ENCODE measurements at regions not wholly inside any gene's neighbourhood (a gene's known extent, or its start where the extent isn't known, plus 50 kb on each side); places are given as distances from the start of the nearest gene placed in this dataset.

DNA sequence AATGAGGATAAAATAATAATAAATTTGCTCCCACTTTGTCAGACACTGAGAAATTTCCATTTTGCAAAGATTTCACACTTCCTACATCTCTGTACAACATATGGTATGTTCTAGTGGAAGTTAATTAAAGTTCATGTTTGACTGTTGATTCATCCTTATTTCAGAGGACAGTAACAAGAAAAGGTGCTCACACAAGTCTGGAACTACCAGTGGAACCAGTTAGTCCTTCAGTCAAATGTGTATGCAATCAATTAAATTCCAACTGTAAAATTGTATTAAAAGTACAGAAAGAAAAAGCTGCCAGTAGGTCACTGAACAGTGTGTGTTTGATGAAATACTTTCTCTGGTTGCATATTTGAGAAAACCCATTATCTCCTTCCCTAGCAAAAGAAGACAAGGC is 496.0 kb upstream of the PKN2 start:
- Histone ChIP-seq H3K9me3 (ENCODE audit: control insufficient read depth in 4 of 4, low read length in 3 of 4) (no peaks in the 10 kb centered on the region), H3K27me3 (ENCODE audit: control insufficient read depth in 4 of 4, insufficient read depth in 4 of 4, low read length in 3 of 4) (no peaks in the 10 kb centered on the region), H3K9ac (ENCODE audit: low read depth in 1 of 2, low read length in 2 of 2) (no peak overlapping the region), H3K4me1 (ENCODE audit: control insufficient read depth in 4 of 4, insufficient read depth in 4 of 4, low read length in 3 of 4) (no peaks in the 10 kb centered on the region), H3K36me3 (ENCODE audit: control insufficient read depth in 4 of 4, insufficient read depth in 3 of 4, low read depth in 1 of 4, low read length in 3 of 4) (no peaks in the 10 kb centered on the region), H3K27ac (ENCODE audit: low read depth in 1 of 2, low read length in 2 of 2) (no peak overlapping the region), H3K4me3 (ENCODE audit: low read depth in 1 of 3, low read length in 3 of 3) (no peak overlapping the region)
- DNase-seq (ENCODE audit: low spot score) = no peak
- TF ChIP-seq, protein P1, sequence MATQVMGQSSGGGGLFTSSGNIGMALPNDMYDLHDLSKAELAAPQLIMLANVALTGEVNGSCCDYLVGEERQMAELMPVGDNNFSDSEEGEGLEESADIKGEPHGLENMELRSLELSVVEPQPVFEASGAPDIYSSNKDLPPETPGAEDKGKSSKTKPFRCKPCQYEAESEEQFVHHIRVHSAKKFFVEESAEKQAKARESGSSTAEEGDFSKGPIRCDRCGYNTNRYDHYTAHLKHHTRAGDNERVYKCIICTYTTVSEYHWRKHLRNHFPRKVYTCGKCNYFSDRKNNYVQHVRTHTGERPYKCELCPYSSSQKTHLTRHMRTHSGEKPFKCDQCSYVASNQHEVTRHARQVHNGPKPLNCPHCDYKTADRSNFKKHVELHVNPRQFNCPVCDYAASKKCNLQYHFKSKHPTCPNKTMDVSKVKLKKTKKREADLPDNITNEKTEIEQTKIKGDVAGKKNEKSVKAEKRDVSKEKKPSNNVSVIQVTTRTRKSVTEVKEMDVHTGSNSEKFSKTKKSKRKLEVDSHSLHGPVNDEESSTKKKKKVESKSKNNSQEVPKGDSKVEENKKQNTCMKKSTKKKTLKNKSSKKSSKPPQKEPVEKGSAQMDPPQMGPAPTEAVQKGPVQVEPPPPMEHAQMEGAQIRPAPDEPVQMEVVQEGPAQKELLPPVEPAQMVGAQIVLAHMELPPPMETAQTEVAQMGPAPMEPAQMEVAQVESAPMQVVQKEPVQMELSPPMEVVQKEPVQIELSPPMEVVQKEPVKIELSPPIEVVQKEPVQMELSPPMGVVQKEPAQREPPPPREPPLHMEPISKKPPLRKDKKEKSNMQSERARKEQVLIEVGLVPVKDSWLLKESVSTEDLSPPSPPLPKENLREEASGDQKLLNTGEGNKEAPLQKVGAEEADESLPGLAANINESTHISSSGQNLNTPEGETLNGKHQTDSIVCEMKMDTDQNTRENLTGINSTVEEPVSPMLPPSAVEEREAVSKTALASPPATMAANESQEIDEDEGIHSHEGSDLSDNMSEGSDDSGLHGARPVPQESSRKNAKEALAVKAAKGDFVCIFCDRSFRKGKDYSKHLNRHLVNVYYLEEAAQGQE (IDR thresholded peaks at IDR 0.05) = no peak
- TF ChIP-seq TAF1 (conservative IDR thresholded peaks at IDR 0.05) (no peak), GABPA (IDR thresholded peaks at IDR 0.05 in 1 of 2, conservative IDR thresholded peaks at IDR 0.05 in 1 of 2) (no peak), FOXA2 (IDR thresholded peaks at IDR 0.05) (no peak), JUND (IDR thresholded peaks at IDR 0.05) (no peak), HNF4A (conservative IDR thresholded peaks at IDR 0.05) (no peak), FOXA1 (IDR thresholded peaks at IDR 0.05) (no peak), EGR1 (IDR thresholded peaks at IDR 0.05; ENCODE audit: low read depth in 2 of 2) (no peak)

DNA sequence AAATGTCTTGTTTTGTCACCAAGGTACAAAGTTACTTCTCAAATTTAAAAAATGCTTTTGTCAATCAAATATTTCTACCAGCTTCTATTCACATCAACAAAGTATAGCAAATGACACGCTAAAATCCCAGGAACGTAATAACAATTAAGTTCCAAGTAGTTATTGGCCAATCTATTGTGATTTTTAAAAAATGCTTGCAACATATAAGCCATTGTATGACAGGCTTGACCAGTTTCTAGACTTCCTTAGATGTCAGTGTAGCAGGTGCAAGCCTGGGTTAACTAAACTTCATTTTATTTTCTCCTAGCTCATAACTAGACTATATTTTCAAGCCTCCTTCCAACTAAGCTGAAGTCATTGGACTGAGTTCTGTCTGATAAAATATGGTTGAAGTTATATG is 494.5 kb upstream of the PKN2 start:
- H3K27me3 ChIP-seq (ENCODE audit: control insufficient read depth in 4 of 4, insufficient read depth in 4 of 4, low read length in 3 of 4) = no peaks in the 10 kb centered on the region
- H3K9me3 ChIP-seq (ENCODE audit: control insufficient read depth in 4 of 4, low read length in 3 of 4) = no peaks in the 10 kb centered on the region
- DNase-seq (ENCODE audit: low spot score) = no peak
- no peak overlapping the region for H3K27ac ChIP-seq (ENCODE audit: low read depth in 1 of 2, low read length in 2 of 2)
- TF ChIP-seq, protein P2, sequence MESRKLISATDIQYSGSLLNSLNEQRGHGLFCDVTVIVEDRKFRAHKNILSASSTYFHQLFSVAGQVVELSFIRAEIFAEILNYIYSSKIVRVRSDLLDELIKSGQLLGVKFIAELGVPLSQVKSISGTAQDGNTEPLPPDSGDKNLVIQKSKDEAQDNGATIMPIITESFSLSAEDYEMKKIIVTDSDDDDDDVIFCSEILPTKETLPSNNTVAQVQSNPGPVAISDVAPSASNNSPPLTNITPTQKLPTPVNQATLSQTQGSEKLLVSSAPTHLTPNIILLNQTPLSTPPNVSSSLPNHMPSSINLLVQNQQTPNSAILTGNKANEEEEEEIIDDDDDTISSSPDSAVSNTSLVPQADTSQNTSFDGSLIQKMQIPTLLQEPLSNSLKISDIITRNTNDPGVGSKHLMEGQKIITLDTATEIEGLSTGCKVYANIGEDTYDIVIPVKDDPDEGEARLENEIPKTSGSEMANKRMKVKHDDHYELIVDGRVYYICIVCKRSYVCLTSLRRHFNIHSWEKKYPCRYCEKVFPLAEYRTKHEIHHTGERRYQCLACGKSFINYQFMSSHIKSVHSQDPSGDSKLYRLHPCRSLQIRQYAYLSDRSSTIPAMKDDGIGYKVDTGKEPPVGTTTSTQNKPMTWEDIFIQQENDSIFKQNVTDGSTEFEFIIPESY (IDR thresholded peaks at IDR 0.05) = no peak
- TF ChIP-seq NR2F2 (IDR thresholded peaks at IDR 0.05) (no peak), YY1 (IDR thresholded peaks at IDR 0.05) (no peak)
- TF ChIP-seq, protein P3, sequence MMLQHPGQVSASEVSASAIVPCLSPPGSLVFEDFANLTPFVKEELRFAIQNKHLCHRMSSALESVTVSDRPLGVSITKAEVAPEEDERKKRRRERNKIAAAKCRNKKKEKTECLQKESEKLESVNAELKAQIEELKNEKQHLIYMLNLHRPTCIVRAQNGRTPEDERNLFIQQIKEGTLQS (IDR thresholded peaks at IDR 0.05) = no peak
- H3K4me1 ChIP-seq (ENCODE audit: control insufficient read depth in 4 of 4, insufficient read depth in 4 of 4, low read length in 3 of 4) = no peaks in the 10 kb centered on the region
- WGBS = 85% methylated on average over 2 of the region's 2 CpGs
- H3K9ac ChIP-seq (ENCODE audit: low read depth in 1 of 2, low read length in 2 of 2) = no peak overlapping the region
- no peak overlapping the region for H3K4me3 ChIP-seq (ENCODE audit: low read depth in 1 of 3, low read length in 3 of 3)
- H3K36me3 ChIP-seq (ENCODE audit: control insufficient read depth in 4 of 4, insufficient read depth in 3 of 4, low read depth in 1 of 4, low read length in 3 of 4) = no peaks in the 10 kb centered on the region

DNA sequence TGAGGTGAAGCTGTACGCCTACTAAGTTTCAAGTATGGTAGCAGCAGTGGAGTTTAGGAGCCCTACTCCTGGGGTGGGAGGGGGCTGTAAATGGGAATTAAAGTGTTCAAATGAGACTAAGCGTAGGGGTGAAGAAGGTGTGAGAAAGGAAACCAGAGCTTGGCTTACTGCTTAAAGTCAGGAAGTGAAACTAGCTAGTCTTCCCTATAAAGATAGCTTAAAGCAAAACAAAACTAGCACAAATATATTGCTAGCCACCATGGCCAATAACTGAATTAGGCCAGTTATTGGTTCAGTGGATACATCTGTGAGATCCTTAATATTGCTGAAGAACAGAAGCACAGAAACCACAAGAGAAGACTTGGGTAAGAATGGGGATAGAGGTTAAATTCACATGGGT is 492.2 kb upstream of the PKN2 start:
- H3K9ac ChIP-seq (ENCODE audit: low read depth in 1 of 2, low read length in 2 of 2) = no peak overlapping the region
- WGBS = 90% methylated on average over 2 of the region's 2 CpGs
- H3K27me3 ChIP-seq (ENCODE audit: control insufficient read depth in 4 of 4, insufficient read depth in 4 of 4, low read length in 3 of 4) = no peaks in the 10 kb centered on the region
- H3K4me1 ChIP-seq (ENCODE audit: control insufficient read depth in 4 of 4, insufficient read depth in 4 of 4, low read length in 3 of 4) = no peaks in the 10 kb centered on the region
- no peaks in the 10 kb centered on the region for H3K36me3 ChIP-seq (ENCODE audit: control insufficient read depth in 4 of 4, insufficient read depth in 3 of 4, low read depth in 1 of 4, low read length in 3 of 4)
- H3K9me3 ChIP-seq (ENCODE audit: control insufficient read depth in 4 of 4, low read length in 3 of 4) = no peaks in the 10 kb centered on the region
- no peak for DNase-seq (ENCODE audit: low spot score)
- no peak overlapping the region for H3K27ac ChIP-seq (ENCODE audit: low read depth in 1 of 2, low read length in 2 of 2)
- H3K4me3 ChIP-seq (ENCODE audit: low read depth in 1 of 3, low read length in 3 of 3) = no peak overlapping the region
- TF ChIP-seq HNF4A (conservative IDR thresholded peaks at IDR 0.05) (no peak), TAF1 (conservative IDR thresholded peaks at IDR 0.05) (no peak), HNF4G (IDR thresholded peaks at IDR 0.05) (no peak)
- TF ChIP-seq, protein P4, sequence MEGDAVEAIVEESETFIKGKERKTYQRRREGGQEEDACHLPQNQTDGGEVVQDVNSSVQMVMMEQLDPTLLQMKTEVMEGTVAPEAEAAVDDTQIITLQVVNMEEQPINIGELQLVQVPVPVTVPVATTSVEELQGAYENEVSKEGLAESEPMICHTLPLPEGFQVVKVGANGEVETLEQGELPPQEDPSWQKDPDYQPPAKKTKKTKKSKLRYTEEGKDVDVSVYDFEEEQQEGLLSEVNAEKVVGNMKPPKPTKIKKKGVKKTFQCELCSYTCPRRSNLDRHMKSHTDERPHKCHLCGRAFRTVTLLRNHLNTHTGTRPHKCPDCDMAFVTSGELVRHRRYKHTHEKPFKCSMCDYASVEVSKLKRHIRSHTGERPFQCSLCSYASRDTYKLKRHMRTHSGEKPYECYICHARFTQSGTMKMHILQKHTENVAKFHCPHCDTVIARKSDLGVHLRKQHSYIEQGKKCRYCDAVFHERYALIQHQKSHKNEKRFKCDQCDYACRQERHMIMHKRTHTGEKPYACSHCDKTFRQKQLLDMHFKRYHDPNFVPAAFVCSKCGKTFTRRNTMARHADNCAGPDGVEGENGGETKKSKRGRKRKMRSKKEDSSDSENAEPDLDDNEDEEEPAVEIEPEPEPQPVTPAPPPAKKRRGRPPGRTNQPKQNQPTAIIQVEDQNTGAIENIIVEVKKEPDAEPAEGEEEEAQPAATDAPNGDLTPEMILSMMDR (IDR thresholded peaks at IDR 0.05; ENCODE audit: low read depth, low read length, missing input control) = no peak
- TF ChIP-seq, protein P5, sequence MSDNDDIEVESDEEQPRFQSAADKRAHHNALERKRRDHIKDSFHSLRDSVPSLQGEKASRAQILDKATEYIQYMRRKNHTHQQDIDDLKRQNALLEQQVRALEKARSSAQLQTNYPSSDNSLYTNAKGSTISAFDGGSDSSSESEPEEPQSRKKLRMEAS (IDR thresholded peaks at IDR 0.05) = no peak
- TF ChIP-seq, protein P1 (IDR thresholded peaks at IDR 0.05) = no peak
- TF ChIP-seq, protein P2 (IDR thresholded peaks at IDR 0.05) = no peak
